ENCODE measurements at regions not wholly inside any gene's neighbourhood (a gene's known extent, or its start where the extent isn't known, plus 50 kb on each side); places are given as distances from the start of the nearest gene placed in this dataset.
A peak's percentile ranks its signal among the peaks of the same experiment; 100 is the strongest.

DNA sequence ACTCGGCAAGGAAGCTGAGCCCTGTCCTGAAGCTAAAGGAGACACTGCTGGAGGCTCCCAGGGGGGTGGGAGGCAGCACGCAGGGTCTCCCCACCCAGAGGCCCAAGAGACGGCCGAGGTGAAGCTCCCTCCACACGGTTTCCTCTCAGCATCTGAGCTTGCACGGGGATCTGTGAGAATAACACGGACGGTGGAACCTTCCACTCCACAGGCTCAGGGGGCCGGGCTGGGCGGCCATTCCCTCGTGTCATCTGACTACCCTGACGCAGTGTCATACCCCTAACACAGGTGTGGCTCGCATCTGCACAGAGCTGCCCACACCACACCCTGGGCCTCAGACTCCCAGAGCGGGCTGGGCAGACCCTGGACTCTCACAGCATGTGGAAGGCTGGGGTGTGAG lies 409.7 kb downstream of the SHANK2 start:
- H3K4me1 ChIP-seq (ENCODE audit: insufficient read depth, low read length), result no peaks in the 10 kb centered on the region
- Mint-ChIP-seq H3K4me1 (peaks cover 7 to 18% of the 10 kb centered on the region in 2 experiments), H3K36me3 (ENCODE audit: insufficient read depth in 1 of 3, low read depth in 3 of 3) (peaks cover 0 to 9% (median 8%) of the 10 kb centered on the region in 3 experiments; a peak in 4 of 7 replicates), H3K27me3 (ENCODE audit: low read depth) (no peaks in the 10 kb centered on the region), H3K9me3 (peaks cover 0 to 5% of the 10 kb centered on the region in 2 experiments; a peak in 2 of 5 replicates), H3K4me3 (no peak overlapping the region), H3K27ac (0 out of 7 replicates have a peak overlapping the region, but pooled peaks of 1 of the 3 experiments have one; percentile 34)
- H3K9ac ChIP-seq (ENCODE audit: extremely low read depth, insufficient read length, low read length), result no peak overlapping the region
- DNase-seq, result no peak
- H2BK5ac ChIP-seq (ENCODE audit: insufficient read length, low read length), result no peak overlapping the region
- no peak overlapping the region; the same call in 1 of the 2 replicates for H3K14ac ChIP-seq (ENCODE audit: insufficient read depth, low read length)
- no peak overlapping the region for H3T11ph ChIP-seq (ENCODE audit: low read length)
- no CpG with 5 or more reads among the region's 14 CpGs for WGBS (ENCODE audit: extremely low coverage, insufficient read length, low lambda C conversion rate)
- no peaks in the 10 kb centered on the region for H3K79me2 ChIP-seq (ENCODE audit: insufficient read depth, low read length)
- no peak overlapping the region for H3K4me2 ChIP-seq (ENCODE audit: insufficient read depth, insufficient read length, low read length)
- H2BK120ac ChIP-seq (ENCODE audit: low read depth, low read length, poor library complexity, severe bottlenecking), result no peak overlapping the region
- no peak overlapping the region for H4K91ac ChIP-seq (ENCODE audit: insufficient read length, low read depth, low read length)
- H3K27me3 ChIP-seq (ENCODE audit: insufficient read depth, low read length), result no peaks in the 10 kb centered on the region
- no peak overlapping the region for H2AK5ac ChIP-seq (ENCODE audit: insufficient read length, low read length)
- H2BK12ac ChIP-seq (ENCODE audit: insufficient read length, low read depth, low read length), result no peak overlapping the region
- H3K56ac ChIP-seq (ENCODE audit: insufficient read length, low read depth, low read length), result no peak overlapping the region
- H3K23me2 ChIP-seq (ENCODE audit: insufficient read length, low read depth, low read length, poor library complexity, severe bottlenecking), result no peaks in the 10 kb centered on the region
- no peak overlapping the region for H3K27ac ChIP-seq (ENCODE audit: insufficient read length, low read depth, low read length)
- H3K4ac ChIP-seq (ENCODE audit: low read depth, low read length), result no peak overlapping the region
- no peaks in the 10 kb centered on the region for H3K79me1 ChIP-seq (ENCODE audit: insufficient read depth, low read depth, low read length, poor library complexity, severe bottlenecking)
- no peak overlapping the region for H3K23ac ChIP-seq (ENCODE audit: insufficient read length, low read depth, low read length)
- no peaks in the 10 kb centered on the region for H3K9me3 ChIP-seq (ENCODE audit: control insufficient read depth, low read depth, low read length)
- no peak overlapping the region for H4K8ac ChIP-seq (replicated peaks; ENCODE audit: insufficient read length, low read depth, low read length)
- TF ChIP-seq, protein P1, sequence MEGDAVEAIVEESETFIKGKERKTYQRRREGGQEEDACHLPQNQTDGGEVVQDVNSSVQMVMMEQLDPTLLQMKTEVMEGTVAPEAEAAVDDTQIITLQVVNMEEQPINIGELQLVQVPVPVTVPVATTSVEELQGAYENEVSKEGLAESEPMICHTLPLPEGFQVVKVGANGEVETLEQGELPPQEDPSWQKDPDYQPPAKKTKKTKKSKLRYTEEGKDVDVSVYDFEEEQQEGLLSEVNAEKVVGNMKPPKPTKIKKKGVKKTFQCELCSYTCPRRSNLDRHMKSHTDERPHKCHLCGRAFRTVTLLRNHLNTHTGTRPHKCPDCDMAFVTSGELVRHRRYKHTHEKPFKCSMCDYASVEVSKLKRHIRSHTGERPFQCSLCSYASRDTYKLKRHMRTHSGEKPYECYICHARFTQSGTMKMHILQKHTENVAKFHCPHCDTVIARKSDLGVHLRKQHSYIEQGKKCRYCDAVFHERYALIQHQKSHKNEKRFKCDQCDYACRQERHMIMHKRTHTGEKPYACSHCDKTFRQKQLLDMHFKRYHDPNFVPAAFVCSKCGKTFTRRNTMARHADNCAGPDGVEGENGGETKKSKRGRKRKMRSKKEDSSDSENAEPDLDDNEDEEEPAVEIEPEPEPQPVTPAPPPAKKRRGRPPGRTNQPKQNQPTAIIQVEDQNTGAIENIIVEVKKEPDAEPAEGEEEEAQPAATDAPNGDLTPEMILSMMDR (conservative IDR thresholded peaks at IDR 0.05), result no peak
- H2BK20ac ChIP-seq (ENCODE audit: low read depth, low read length, poor library complexity, severe bottlenecking), result no peak overlapping the region
- no peak overlapping the region for H4K5ac ChIP-seq (ENCODE audit: insufficient read length, low read depth, low read length)
- no peaks in the 10 kb centered on the region for H4K20me1 ChIP-seq (ENCODE audit: control insufficient read depth, insufficient read depth, insufficient read length)
- H3K18ac ChIP-seq (ENCODE audit: insufficient read length, low read depth, low read length), result no peak overlapping the region
- H2BK15ac ChIP-seq (ENCODE audit: low read depth, low read length), result no peak overlapping the region
- no peak overlapping the region for H2AFZ ChIP-seq (ENCODE audit: low read length)
